Ishikawa (cell line): ENCODE measurements at regions not wholly inside any gene's neighbourhood (a gene's known extent, or its start where the extent isn't known, plus 50 kb on each side); places are given as distances from the start of the nearest gene placed in this dataset.

Source experiments
- CEBPB ChIP-seq: IDR thresholded peaks from 2 replicates; pipeline ENCODE4 v1.6.1; 2012
- YY1 ChIP-seq: IDR thresholded peaks from 2 replicates; pipeline ENCODE4 v1.6.1; 2012; ENCODE audit warnings: low read depth
- TF ChIP-seq, protein P1 (sequence below): IDR thresholded peaks from 2 replicates; pipeline ENCODE4 v1.6.1; 2012

DNA sequence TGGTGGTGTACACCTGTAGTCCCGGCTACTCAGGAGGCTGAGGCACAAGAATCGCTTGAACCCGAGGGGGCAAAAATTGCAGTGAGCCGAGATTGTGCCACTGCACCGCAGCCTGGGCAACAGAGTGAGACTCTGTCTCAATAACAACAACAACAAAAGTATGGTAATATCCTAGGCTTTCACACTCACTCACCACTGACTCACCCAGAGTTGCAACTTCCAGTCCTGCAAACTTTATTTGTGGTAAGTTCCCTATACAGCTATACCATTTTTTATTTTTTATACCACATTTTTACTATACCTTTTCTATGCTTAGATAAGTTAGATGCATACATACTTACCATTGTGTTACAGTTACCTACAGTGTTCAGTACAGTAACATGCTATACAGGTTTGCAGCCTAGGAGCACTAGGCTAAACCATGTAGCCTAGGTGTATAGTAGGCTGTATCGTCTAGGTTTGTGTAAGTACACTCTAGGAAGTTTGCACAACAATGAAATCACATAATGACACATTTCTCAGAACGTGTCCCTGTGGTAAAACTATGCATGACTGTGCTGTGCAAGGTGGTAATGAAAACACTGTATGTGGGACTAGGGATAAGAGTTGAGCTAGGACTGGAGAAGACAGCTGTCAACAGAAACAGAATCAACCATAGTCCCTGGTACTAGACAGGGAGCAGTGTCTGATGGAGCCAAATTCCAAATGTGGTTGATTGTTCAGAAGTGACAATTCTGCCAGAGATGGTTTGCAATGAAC, 109.5 kb upstream of the RAD23B start:
- TF ChIP-seq CEBPB, result no peak
- TF ChIP-seq YY1, result no peak
- TF ChIP-seq, protein P1, sequence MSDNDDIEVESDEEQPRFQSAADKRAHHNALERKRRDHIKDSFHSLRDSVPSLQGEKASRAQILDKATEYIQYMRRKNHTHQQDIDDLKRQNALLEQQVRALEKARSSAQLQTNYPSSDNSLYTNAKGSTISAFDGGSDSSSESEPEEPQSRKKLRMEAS, result no peak
